ENCODE measurements at regions not wholly inside any gene's neighbourhood (a gene's known extent, or its start where the extent isn't known, plus 50 kb on each side); places are given as distances from the start of the nearest gene placed in this dataset.

GRCh38 chr13:64020126-64020525, 2604.5 kb upstream of the PCDH20 start:
- no peaks in the 10 kb centered on the region for H3K27me3 ChIP-seq
- H3K27ac ChIP-seq = no peak overlapping the region
- H3K4me2 ChIP-seq = no peak overlapping the region
- no peak for TF ChIP-seq Cebpa-rat (IDR thresholded peaks at IDR 0.05)
- H3K9ac ChIP-seq = no peak overlapping the region
- no peaks in the 10 kb centered on the region for H4K20me1 ChIP-seq
- H3K4me3 ChIP-seq = no peak overlapping the region
- no peaks in the 10 kb centered on the region for H3K4me1 ChIP-seq
- no peaks in the 10 kb centered on the region for H3K9me3 ChIP-seq (replicated peaks in 1 of 11)
- no peaks in the 10 kb centered on the region for H3K36me3 ChIP-seq

- no peak overlapping the region for H3K27ac ChIP-seq
- no peak overlapping the region for H3K9ac ChIP-seq
- no peaks in the 10 kb centered on the region for H4K20me1 ChIP-seq
- no peaks in the 10 kb centered on the region for H3K9me3 ChIP-seq (replicated peaks in 1 of 11)
- TF ChIP-seq Cebpa-rat (IDR thresholded peaks at IDR 0.05) = no peak
- H3K27me3 ChIP-seq = no peaks in the 10 kb centered on the region
- no peaks in the 10 kb centered on the region for H3K36me3 ChIP-seq
- no peak overlapping the region for H3K4me3 ChIP-seq
- no peak overlapping the region for H3K4me2 ChIP-seq
- no peaks in the 10 kb centered on the region for H3K4me1 ChIP-seq
These were observed 2591.7 kb upstream of the PCDH20 start for GRCh38 chr13:64007339-64007738.

GRCh38 chr13:64000321-64000720, 2584.7 kb upstream of the PCDH20 start:
- H3K27ac ChIP-seq = no peak overlapping the region
- no peaks in the 10 kb centered on the region for H4K20me1 ChIP-seq
- no peaks in the 10 kb centered on the region for H3K4me1 ChIP-seq
- H3K9me3 ChIP-seq (replicated peaks in 1 of 11) = no peaks in the 10 kb centered on the region
- no peak overlapping the region for H3K4me2 ChIP-seq
- no peaks in the 10 kb centered on the region for H3K27me3 ChIP-seq
- no peaks in the 10 kb centered on the region for H3K36me3 ChIP-seq
- no peak overlapping the region for H3K9ac ChIP-seq
- TF ChIP-seq Cebpa-rat (IDR thresholded peaks at IDR 0.05) = no peak
- H3K4me3 ChIP-seq = no peak overlapping the region

GRCh38 chr13:63999614-64000305, 2584.1 kb upstream of the PCDH20 start:
- Histone ChIP-seq H3K36me3 (no peaks in the 10 kb centered on the region), H3K4me2 (no peak overlapping the region), H3K27me3 (no peaks in the 10 kb centered on the region), H3K4me1 (no peaks in the 10 kb centered on the region), H3K4me3 (no peak overlapping the region), H4K20me1 (no peaks in the 10 kb centered on the region), H3K9ac (no peak overlapping the region), H3K9me3 (replicated peaks in 1 of 11) (no peaks in the 10 kb centered on the region), H3K27ac (no peak overlapping the region)
- TF ChIP-seq Cebpa-rat (IDR thresholded peaks at IDR 0.05) = no peak

- H3K4me1 ChIP-seq = no peaks in the 10 kb centered on the region
- no peaks in the 10 kb centered on the region for H4K20me1 ChIP-seq
- no peak overlapping the region for H3K4me3 ChIP-seq
- H3K4me2 ChIP-seq = no peak overlapping the region
- H3K9ac ChIP-seq = no peak overlapping the region
- H3K27me3 ChIP-seq = no peaks in the 10 kb centered on the region
- no peak overlapping the region for H3K27ac ChIP-seq
- no peaks in the 10 kb centered on the region for H3K36me3 ChIP-seq
- TF ChIP-seq Cebpa-rat (IDR thresholded peaks at IDR 0.05) = no peak
- 0 out of 22 replicates have a peak, but pooled peaks cover 0 to 3% (median 0%) of the 10 kb centered on the region in 11 experiments for H3K9me3 ChIP-seq (replicated peaks in 1 of 11)
These were observed 2567.7 kb upstream of the PCDH20 start for GRCh38 chr13:63983366-63983765.

- Histone ChIP-seq H3K9ac (no peak overlapping the region), H3K4me3 (no peak overlapping the region)
- no peak for TF ChIP-seq Cebpa-rat (IDR thresholded peaks at IDR 0.05)
These were observed 2564.3 kb upstream of the PCDH20 start for GRCh38 chr13:63979951-63980350.

GRCh38 chr13:63972328-63972727, 2556.7 kb upstream of the PCDH20 start:
- H3K36me3 ChIP-seq = no peaks in the 10 kb centered on the region
- H3K4me2 ChIP-seq = no peak overlapping the region
- no peak overlapping the region for H3K27ac ChIP-seq
- H3K9ac ChIP-seq = no peak overlapping the region
- no peak for TF ChIP-seq Cebpa-rat (IDR thresholded peaks at IDR 0.05)
- H4K20me1 ChIP-seq = no peaks in the 10 kb centered on the region
- H3K27me3 ChIP-seq = no peaks in the 10 kb centered on the region
- H3K4me1 ChIP-seq = peaks cover 0 to 2% (median 0%) of the 10 kb centered on the region in 10 experiments; a peak in 2 of 20 replicates
- H3K4me3 ChIP-seq = no peak overlapping the region
- H3K9me3 ChIP-seq (replicated peaks in 1 of 11) = no peaks in the 10 kb centered on the region

More at GRCh38 chr13:63979951-63980350, 2564.3 kb upstream of the PCDH20 start:
- no peak overlapping the region for H3K4me2 ChIP-seq
- H3K4me1 ChIP-seq = peaks cover 0 to 10% (median 0%) of the 10 kb centered on the region in 10 experiments; a peak in 3 of 20 replicates
- no peaks in the 10 kb centered on the region for H3K9me3 ChIP-seq (replicated peaks in 1 of 11)
- no peak overlapping the region for H3K27ac ChIP-seq
- H3K27me3 ChIP-seq = no peaks in the 10 kb centered on the region
- H4K20me1 ChIP-seq = no peaks in the 10 kb centered on the region
- H3K36me3 ChIP-seq = no peaks in the 10 kb centered on the region

- TF ChIP-seq Cebpa-rat (IDR thresholded peaks at IDR 0.05) = no peak
- H3K4me2 ChIP-seq = no peak overlapping the region
- H3K27me3 ChIP-seq = no peaks in the 10 kb centered on the region
- H4K20me1 ChIP-seq = no peaks in the 10 kb centered on the region
- no peaks in the 10 kb centered on the region for H3K36me3 ChIP-seq
- no peak overlapping the region for H3K9ac ChIP-seq
- H3K4me1 ChIP-seq = no peaks in the 10 kb centered on the region
- H3K9me3 ChIP-seq (replicated peaks in 1 of 11) = no peaks in the 10 kb centered on the region
- no peak overlapping the region for H3K27ac ChIP-seq
- no peak overlapping the region for H3K4me3 ChIP-seq
These were observed 2539.0 kb upstream of the PCDH20 start for GRCh38 chr13:63954683-63955082.

- Histone ChIP-seq H4K20me1 (no peaks in the 10 kb centered on the region), H3K4me1 (no peaks in the 10 kb centered on the region), H3K9me3 (replicated peaks in 1 of 11) (no peaks in the 10 kb centered on the region), H3K4me2 (no peak overlapping the region), H3K4me3 (no peak overlapping the region), H3K27ac (no peak overlapping the region), H3K27me3 (no peaks in the 10 kb centered on the region), H3K9ac (no peak overlapping the region), H3K36me3 (no peaks in the 10 kb centered on the region)
- no peak for TF ChIP-seq Cebpa-rat (IDR thresholded peaks at IDR 0.05)
These were observed 2532.4 kb upstream of the PCDH20 start for GRCh38 chr13:63948045-63948444.

- TF ChIP-seq Cebpa-rat (IDR thresholded peaks at IDR 0.05) = no peak
- H3K4me2 ChIP-seq = no peak overlapping the region
- no peaks in the 10 kb centered on the region for H4K20me1 ChIP-seq
- H3K27me3 ChIP-seq = no peaks in the 10 kb centered on the region
- H3K9me3 ChIP-seq (replicated peaks in 1 of 11) = no peaks in the 10 kb centered on the region
- no peaks in the 10 kb centered on the region for H3K36me3 ChIP-seq
- H3K27ac ChIP-seq = no peak overlapping the region
- no peak overlapping the region for H3K4me3 ChIP-seq
- H3K4me1 ChIP-seq = no peaks in the 10 kb centered on the region
- no peak overlapping the region for H3K9ac ChIP-seq
These were observed 2529.3 kb upstream of the PCDH20 start for GRCh38 chr13:63944911-63945310.
